Right lobe of liver (tissue), 4 donors: ENCODE measurements at regions not wholly inside any gene's neighbourhood (a gene's known extent, or its start where the extent isn't known, plus 50 kb on each side); places are given as distances from the start of the nearest gene placed in this dataset.

ENCODE experiments used
- CTCF ChIP-seq, 4 donors: fragments of 200-600 bp in 3 of 4; fragments of 450-650 bp in 1 of 4; IDR thresholded peaks; one replicate each; pipeline versions ENCODE4 v1.5.1 to v1.8.0; 2016 to 2022; ENCODE audit warnings: antibody characterized with exemption in 4 of 4, mild to moderate bottlenecking in 2 of 4
- POLR2A ChIP-seq: fragments of 450-650 bp; IDR thresholded peaks from one replicate; pipeline ENCODE4 v1.6.1; 2017; ENCODE audit warnings: antibody characterized with exemption, mild to moderate bottlenecking
- donor health status: DM: no; HTN: no; CAD: no.
- donor health status: DM: no; HTN: no; CAD: no.
- donor health status: DM: no; HTN: yes; CAD: no.

- TF ChIP-seq CTCF (IDR thresholded peaks at IDR 0.05) (no peak), POLR2A (no peak)
These were observed 183.5 kb downstream of the PHETA1 start for GRCh38 chr12:111185206-111185888.
